Activated T-cell treated with anti-CD3 and anti-CD28 coated beads for 48 hours (primary cell): ENCODE measurements at regions not wholly inside any gene's neighbourhood (a gene's known extent, or its start where the extent isn't known, plus 50 kb on each side); places are given as distances from the start of the nearest gene placed in this dataset.

ENCODE experiments used
- DNase-seq: peaks from one replicate; pipeline ENCODE4 v3.0.0-alpha.2; 2020; ENCODE audit warnings: low read depth

DNA sequence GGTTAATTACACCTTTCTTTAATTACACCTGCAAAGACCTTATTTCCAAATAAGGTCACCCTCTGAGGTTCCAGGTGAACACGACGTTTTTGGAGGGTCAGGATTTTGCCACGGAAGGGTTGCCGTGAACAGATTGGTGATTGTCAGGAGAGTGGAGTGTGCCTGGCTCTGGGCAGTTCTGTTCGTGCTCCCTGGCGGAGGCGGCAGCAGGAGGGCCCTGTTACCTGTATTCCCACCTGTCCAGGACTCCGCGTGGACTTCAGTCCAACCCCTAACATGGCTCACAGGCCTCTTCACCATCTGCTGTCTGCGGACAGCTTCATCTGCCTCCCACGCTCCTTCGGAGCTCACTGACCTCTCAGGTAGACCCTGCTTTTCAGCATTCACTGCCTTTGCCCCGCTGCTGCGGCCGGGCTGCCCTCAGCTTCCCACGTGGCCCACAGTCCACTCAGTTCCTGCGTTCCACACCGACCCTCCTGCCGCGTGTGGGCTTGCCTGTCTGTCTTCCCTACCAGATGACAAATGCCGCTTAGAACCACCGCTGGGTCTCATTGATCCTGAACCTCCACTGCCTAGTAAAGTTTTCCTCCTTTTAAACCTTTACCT is 187.5 kb upstream of the DIO3 start:
- no peak for DNase-seq

DNA sequence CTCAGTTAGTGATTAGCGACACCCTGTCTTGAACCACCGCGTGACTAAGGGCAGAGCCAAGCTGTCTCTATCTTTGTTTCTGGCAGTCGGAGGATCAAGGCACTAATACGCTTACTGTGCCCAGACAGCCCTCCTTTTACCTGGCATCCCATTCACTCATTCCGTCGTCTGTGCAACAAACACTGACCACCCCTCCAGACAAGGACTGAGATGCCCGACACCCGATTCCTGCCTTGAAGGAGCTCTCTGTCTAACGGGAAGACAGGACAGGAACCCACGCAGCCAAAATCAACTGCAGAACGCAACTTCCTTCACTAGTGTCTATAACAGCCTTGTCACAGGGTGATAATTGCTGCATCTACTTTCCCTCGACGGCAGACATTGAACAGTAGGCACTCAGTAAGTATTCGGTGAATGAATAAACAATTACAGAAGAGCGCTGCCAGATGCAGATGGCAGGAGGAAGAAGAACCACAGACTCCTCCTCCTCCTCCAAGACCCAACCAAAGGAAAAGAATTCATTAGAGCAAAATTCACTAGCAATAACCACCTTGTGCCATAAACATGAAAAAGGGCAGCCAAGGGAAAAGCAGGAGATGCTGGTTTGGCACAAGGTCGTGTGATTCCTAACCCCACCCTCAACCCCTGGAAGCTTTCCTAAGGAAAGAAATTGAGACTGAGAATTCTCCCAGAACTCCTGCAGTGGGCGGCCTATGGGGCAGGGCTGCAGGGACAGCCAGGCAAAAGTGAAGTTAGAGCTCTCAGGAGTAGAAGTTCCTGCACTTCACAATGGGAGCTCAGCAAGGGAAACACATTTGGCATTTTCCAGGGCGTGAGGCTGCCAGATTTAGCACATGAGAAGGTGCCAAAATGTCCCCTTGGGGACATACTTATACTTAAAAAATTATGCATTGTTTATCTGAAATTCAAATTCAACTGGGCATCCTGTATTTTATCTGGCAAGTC is 186.6 kb upstream of the DIO3 start:
- no peak for DNase-seq

DNA sequence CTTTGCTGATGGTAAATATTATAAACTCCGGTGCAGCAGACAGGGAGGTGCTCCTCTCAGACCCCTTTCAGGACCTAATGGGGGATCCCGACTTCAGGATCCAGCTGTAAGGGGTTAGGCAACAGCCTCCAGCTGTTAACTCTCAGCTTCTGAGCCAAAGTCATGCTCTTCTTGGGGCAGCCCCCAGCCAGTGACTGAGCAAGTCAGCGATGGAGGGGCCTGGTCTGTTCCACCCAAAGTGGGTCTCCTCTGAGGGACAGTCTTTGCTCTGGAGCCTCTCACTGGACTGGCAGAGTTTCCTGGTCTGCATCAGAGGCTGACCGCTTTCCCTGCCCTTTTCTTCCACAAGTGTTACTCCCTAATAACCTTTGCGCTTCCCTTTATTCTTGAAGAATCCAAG is 184.2 kb upstream of the DIO3 start:
- no peak for DNase-seq

DNA sequence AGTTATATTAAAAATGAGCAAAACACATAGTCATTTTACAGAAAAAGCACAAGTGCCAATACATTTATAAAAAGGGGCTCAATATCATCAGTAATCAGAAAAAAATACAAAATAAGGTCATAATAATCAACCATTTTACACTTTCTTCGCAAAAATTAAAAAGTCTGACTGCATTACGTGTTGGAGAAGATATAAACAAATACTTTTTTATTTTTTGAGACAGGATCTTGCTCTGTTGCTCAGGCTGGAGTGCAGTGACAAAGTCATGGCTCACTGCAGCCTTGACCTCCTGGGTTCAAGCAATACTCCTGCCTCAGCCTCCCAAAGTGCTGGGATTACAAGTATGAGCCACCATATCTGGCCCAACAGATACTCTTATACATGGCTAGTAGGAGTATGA is 181.5 kb upstream of the DIO3 start:
- DNase-seq, result no peak

- no peak for DNase-seq
These were observed 180.8 kb upstream of the DIO3 start for GRCh38 chr14:101380512-101380911.

GRCh38 chr14:101380940-101381339 is 180.4 kb upstream of the DIO3 start:
- no peak for DNase-seq

DNA sequence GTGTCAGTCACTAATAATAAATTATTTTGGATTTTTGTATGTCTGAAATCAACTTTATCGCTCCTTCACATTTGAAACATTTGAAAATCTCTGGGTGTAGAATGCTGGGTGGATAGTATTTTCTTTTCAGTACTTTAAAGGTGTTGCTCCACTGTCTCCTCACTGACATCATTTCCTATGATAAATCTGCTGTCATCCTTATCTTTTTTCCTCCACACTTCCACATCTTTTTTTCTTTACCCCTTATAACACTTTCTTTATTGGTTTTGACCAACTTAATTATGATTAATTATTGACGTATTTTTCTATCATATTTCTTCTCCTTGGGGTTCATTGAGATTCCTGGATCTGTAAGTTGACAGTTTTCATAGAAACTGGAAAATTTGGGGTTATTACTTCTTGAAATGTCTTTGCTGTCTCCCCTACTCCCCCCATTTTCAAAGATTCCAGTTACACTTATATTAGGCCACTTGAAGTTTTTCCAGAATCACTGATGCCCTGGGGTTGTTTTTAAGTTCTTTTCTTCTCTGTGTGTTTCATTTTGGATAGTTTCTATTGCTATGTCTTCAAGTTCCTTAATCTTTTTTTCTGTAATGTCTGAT is 177.5 kb upstream of the DIO3 start:
- DNase-seq, result no peak

DNA sequence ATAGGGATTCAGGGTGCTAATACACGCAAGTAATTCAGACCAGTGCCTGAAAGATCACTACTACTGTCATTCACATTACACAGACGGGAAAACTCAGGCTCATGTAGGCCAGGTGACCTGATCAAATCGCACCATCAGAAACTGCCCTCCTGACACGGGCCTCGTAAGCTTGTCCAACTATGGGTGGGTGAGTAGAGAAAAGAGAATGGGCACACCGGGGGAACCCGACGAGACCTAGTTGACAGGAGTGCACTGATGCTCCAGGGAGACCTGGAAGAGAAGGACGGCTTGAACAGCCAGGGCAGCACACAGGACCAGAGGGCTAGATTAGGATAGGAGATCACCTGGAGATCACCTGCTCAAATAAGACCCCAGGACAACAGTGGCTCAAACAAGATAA is 166.9 kb upstream of the DIO3 start:
- DNase-seq, result no peak

GRCh38 chr14:101395779-101396178 is 165.5 kb upstream of the DIO3 start:
- DNase-seq, result no peak

DNA sequence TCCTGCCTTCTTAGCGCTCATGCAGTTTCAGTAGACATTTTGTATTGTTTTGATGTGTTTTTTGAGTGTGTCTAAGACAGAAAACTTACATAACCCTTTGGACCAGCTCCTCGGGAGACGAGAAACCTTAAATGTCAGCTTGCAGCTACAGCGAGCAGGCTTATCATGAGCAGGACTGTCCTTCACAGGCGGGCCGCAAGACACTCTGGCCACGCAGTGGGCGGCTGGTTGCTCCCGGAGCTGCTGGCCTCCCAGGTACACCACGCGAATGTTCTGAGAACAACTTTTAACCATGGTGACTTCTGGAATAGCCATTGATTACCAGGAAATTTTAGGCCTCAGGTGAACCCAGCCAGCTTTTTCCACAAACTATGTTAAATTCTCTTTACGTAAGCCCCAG is 164.1 kb upstream of the DIO3 start:
- no peak for DNase-seq

- DNase-seq, result no peak
These were observed 163.3 kb upstream of the DIO3 start for GRCh38 chr14:101398011-101398410.

- DNase-seq, result no peak
These were observed 161.4 kb upstream of the DIO3 start for GRCh38 chr14:101399737-101400517.

DNA sequence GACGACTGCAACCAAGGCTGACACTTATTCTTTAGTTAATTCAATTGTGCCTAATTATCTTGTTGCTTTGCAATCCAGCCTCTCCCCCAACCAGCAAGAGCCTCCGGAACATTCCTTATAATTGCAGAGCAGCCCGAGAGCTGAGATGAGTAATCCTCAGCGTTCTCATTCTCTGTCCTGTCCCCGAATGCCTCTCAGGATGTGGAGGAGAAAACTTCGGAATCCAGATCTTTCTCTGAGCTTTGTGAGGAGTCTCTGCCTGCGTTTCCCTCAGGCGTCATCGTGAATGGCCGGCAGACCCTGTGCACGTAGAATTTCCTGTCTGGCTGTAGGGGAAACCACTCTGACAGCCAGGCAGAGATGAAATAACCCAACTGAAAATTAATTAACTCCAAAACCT is 160.5 kb upstream of the DIO3 start:
- no peak for DNase-seq

GRCh38 chr14:101402936-101403660 is 158.2 kb upstream of the DIO3 start:
- DNase-seq, result no peak

GRCh38 chr14:101404426-101405170 is 156.7 kb upstream of the DIO3 start:
- no peak for DNase-seq

DNA sequence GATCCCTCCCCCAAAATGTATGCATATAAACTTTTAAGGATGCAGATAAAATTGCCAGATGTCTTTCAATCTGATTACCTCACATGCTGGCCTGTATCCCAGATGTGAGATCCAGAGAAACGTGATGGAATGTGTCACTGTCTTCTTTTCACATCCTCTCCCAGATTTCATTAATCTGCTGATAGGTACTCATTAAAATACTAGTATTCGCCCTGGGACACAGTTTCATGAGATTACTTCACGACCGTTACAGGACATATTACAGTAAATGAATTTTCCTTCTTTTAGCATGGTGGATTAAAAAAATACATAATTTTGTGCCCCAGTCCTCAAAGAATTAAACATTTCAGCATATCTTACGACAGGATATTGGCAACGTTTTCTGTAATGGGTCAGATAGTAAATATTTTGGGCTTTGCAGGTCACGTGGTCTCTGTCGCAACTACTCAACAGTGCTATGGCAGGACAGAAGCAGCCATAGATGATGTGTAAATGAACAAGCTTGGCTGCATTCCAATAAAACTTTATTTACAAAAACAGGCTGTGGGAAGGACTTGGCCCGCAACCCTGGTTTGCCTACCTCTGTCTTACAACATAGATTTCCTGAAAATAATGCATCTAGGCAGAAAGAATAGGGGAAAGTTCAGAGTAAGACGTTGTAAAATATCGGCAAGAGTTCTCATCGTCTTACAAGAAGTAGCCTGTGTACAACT is 156.0 kb upstream of the DIO3 start:
- DNase-seq, result no peak

GRCh38 chr14:101406921-101407320 is 154.4 kb upstream of the DIO3 start:
- no peak for DNase-seq

DNA sequence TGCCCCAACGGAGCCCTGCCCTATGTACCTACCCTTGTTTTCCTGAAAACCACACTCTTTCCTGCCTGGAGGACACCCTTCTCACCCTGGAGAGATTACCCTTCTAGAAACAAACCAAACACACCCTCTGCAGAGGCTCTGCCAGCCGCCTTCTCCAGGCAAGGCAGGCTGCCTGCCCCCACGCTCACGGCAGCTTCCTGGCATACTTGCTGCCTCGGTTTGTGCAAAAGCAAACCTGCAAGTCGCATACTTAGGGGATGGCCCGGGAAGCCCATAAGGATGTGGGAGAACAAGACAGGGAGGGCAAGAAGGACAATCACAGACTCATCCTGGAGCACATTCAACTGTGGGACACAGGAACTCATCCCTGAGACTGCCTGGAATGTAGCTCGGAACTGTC is 154.0 kb upstream of the DIO3 start:
- DNase-seq, result no peak

- DNase-seq, result no peak
These were observed 153.0 kb upstream of the DIO3 start for GRCh38 chr14:101408077-101408831.
